H1 (cell line): ENCODE measurements at regions not wholly inside any gene's neighbourhood (a gene's known extent, or its start where the extent isn't known, plus 50 kb on each side); places are given as distances from the start of the nearest gene placed in this dataset.

Source experiments
- HDAC2 ChIP-seq, 2 experiments: fragments of 300-600 bp in 1 of 2; sonication (generic) in 1 of 2; IDR thresholded peaks; 2 replicates each; pipeline ENCODE4 v1.6.1; 2011 to 2012; ENCODE audit warnings: low read depth in 2 of 2, low read length in 2 of 2, mild to moderate bottlenecking in 2 of 2, moderate library complexity in 2 of 2, borderline replicate concordance in 1 of 2, inconsistent platforms in 1 of 2
- SIRT6 ChIP-seq: IDR thresholded peaks from one replicate; pipeline ENCODE4 v1.7.1; 2012; ENCODE audit warnings: low read length, inconsistent platforms
- TF ChIP-seq, protein P1 (sequence below): IDR thresholded peaks from 2 replicates; pipeline ENCODE4 v1.6.1; 2012; ENCODE audit warnings: inconsistent platforms
- TF ChIP-seq, protein P2 (sequence below): IDR thresholded peaks from 2 replicates; pipeline ENCODE4 v1.6.1; 2011; ENCODE audit warnings: low read depth, mild to moderate bottlenecking, low read length; ENCODE audit not compliant: insufficient read depth

GRCh38 chr20:10134176-10134575 lies 84.5 kb upstream of the SNAP25 start (continued):
- no peak for TF ChIP-seq HDAC2 (IDR thresholded peaks at IDR 0.05; ENCODE audit: borderline replicate concordance in 1 of 2, low read depth in 2 of 2, low read length in 2 of 2)
- TF ChIP-seq, protein P1, sequence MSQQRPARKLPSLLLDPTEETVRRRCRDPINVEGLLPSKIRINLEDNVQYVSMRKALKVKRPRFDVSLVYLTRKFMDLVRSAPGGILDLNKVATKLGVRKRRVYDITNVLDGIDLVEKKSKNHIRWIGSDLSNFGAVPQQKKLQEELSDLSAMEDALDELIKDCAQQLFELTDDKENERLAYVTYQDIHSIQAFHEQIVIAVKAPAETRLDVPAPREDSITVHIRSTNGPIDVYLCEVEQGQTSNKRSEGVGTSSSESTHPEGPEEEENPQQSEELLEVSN = no peak
- TF ChIP-seq SIRT6 = no peak
- TF ChIP-seq, protein P2, sequence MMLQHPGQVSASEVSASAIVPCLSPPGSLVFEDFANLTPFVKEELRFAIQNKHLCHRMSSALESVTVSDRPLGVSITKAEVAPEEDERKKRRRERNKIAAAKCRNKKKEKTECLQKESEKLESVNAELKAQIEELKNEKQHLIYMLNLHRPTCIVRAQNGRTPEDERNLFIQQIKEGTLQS = no peak
